B cell (primary cell): ENCODE measurements at regions not wholly inside any gene's neighbourhood (a gene's known extent, or its start where the extent isn't known, plus 50 kb on each side); places are given as distances from the start of the nearest gene placed in this dataset.
"Not testable (repeated sequence)": the region's sequence is repeated elsewhere in the genome, so short reads cannot be mapped to it uniquely, and the experiment has no call there.

ENCODE experiments used
- ATAC-seq: fragments of 200-7000 bp; cut with Tn5 transposase; one replicate; pipeline ENCODE4 v1.10.0; 2021; ENCODE audit warnings: low read depth, mild to moderate bottlenecking, moderate number of reproducible peaks, moderate library complexity
- CTCF ChIA-PET: fragments of 350-600 bp; sonication (Branson Sonifier 250); formaldehyde crosslinking; loops from one replicate; lab custom pipeline; 2021; ENCODE audit warnings: antibody characterized with exemption, inconsistent platforms; lab: Charles Lee
- POLR2A ChIA-PET: fragments of 350-600 bp; sonication (Branson Sonifier 250); formaldehyde crosslinking; loops from one replicate; lab custom pipeline; 2021; ENCODE audit warnings: antibody characterized with exemption; lab: Charles Lee
- DNase-seq: peaks from one replicate; pipeline ENCODE4 v3.0.0; 2013
- H2AFZ ChIP-seq: 2 replicates; pipeline ENCODE4 v1.6.1; 2012; ENCODE audit warnings: mild to moderate bottlenecking, low read depth, low read length; ENCODE audit not compliant: insufficient read depth, poor library complexity, severe bottlenecking
- H3K27ac ChIP-seq, 2 donors: 1 replicate in 1 of 2; 2 replicates in 1 of 2; pipeline ENCODE4 v1.5.1; 2012 to 2013; ENCODE audit warnings: low read length in 2 of 2, mild to moderate bottlenecking in 2 of 2, moderate library complexity in 1 of 2
- H3K27me3 ChIP-seq, 4 experiments: fragments of 200-600 bp in 1 of 4; sonication (generic) in 1 of 4; replicated peaks in 1 of 4; 1 replicate in 2 of 4; 2 replicates in 2 of 4; pipeline versions ENCODE4 v1.6.1 to v1.7.0; 2013 to 2016; ENCODE audit warnings: low read length in 3 of 4, mild to moderate bottlenecking in 2 of 4, mixed read lengths in 1 of 4, moderate library complexity in 1 of 4; ENCODE audit not compliant: insufficient read depth in 4 of 4, control insufficient read depth in 3 of 4; ENCODE audit errors: control extremely low read depth in 1 of 4
- H3K36me3 ChIP-seq, 2 experiments: replicated peaks in 1 of 2; 1 replicate in 1 of 2; 2 replicates in 1 of 2; pipeline versions ENCODE4 v1.6.1 to v1.7.1; 2013; ENCODE audit warnings: low read length in 1 of 2; ENCODE audit not compliant: insufficient read depth in 2 of 2, control insufficient read depth in 1 of 2; ENCODE audit errors: control extremely low read depth in 1 of 2, extremely low read depth in 1 of 2
- H3K4me1 ChIP-seq, 2 donors: fragments of 200-600 bp in 1 of 2; sonication (generic) in 1 of 2; 1 replicate in 1 of 2; 2 replicates in 1 of 2; pipeline versions ENCODE4 v1.5.1 to v1.6.1; 2013 to 2017; ENCODE audit warnings: low read length in 2 of 2; ENCODE audit not compliant: control insufficient read depth in 2 of 2, insufficient read depth in 2 of 2
- H3K4me2 ChIP-seq: replicated peaks from 2 replicates; pipeline ENCODE3; 2012; ENCODE audit warnings: mild to moderate bottlenecking, low read depth, low read length; ENCODE audit not compliant: poor library complexity, severe bottlenecking
- H3K4me3 ChIP-seq, 5 experiments: fragments of 200-600 bp in 1 of 5; sonication (generic) in 1 of 5; 1 replicate in 3 of 5; 2 replicates in 2 of 5; pipeline versions ENCODE4 v1.5.1 to v1.7.0; 2011 to 2016; ENCODE audit warnings: low read length in 4 of 5, mild to moderate bottlenecking in 4 of 5, low read depth in 2 of 5, control low read depth in 1 of 5, moderate library complexity in 1 of 5; ENCODE audit not compliant: insufficient read depth in 1 of 5; ENCODE audit errors: control extremely low read depth in 1 of 5, extremely low read depth in 1 of 5
- H3K79me2 ChIP-seq: fragments of 200-600 bp; sonication (generic); one replicate; pipeline ENCODE4 v1.6.0; 2016; ENCODE audit warnings: low read length; ENCODE audit not compliant: control insufficient read depth, insufficient read depth
- H3K9ac ChIP-seq: fragments of 200-600 bp; sonication (generic); 2 replicates; pipeline ENCODE4 v1.6.1; 2017; ENCODE audit warnings: mild to moderate bottlenecking, low read length, moderate library complexity
- H3K9me3 ChIP-seq, 3 donors: one replicate each; pipeline versions ENCODE4 v1.6.1 to v1.7.1; 2013; ENCODE audit warnings: low read length in 2 of 3; ENCODE audit not compliant: control insufficient read depth in 2 of 3, insufficient read depth in 1 of 3; ENCODE audit errors: control extremely low read depth in 1 of 3
- H4K20me1 ChIP-seq: 2 replicates; pipeline ENCODE4 v1.6.0; 2012; ENCODE audit warnings: mild to moderate bottlenecking, low read length; ENCODE audit not compliant: insufficient read depth, control insufficient read depth, poor library complexity, severe bottlenecking
- H3K27ac Mint-ChIP-seq: one replicate; pipeline ENCODE4 v1.8.0; 2021; ENCODE audit warnings: mixed read lengths
- H3K27me3 Mint-ChIP-seq: one replicate; pipeline ENCODE4 v1.8.0; 2021; ENCODE audit warnings: mixed read lengths
- H3K4me1 Mint-ChIP-seq: one replicate; pipeline ENCODE4 v1.8.0; 2021; ENCODE audit warnings: mixed read lengths
- H3K4me3 Mint-ChIP-seq: one replicate; pipeline ENCODE4 v1.8.0; 2021; ENCODE audit warnings: mixed read lengths
- H3K9me3 Mint-ChIP-seq: one replicate; pipeline ENCODE4 v1.8.0; 2022; ENCODE audit warnings: mixed read lengths; ENCODE audit not compliant: insufficient read depth
- CTCF ChIP-seq: fragments of 200-600 bp; IDR thresholded peaks from one replicate; pipeline ENCODE4 v1.8.0; 2022; ENCODE audit warnings: antibody characterized with exemption, mild to moderate bottlenecking
- EZH2 ChIP-seq: IDR thresholded peaks from 2 replicates; pipeline ENCODE4 v1.6.1; 2012; ENCODE audit warnings: borderline replicate concordance, low read depth, mild to moderate bottlenecking, moderate library complexity, low read length; ENCODE audit not compliant: insufficient read depth, poor library complexity, severe bottlenecking
- whole genome bisulfite sequencing: methylation state at CpG from one replicate; pipeline ENCODE4 v1.1.5; 2013; ENCODE audit warnings: missing lambda C conversion rate; ENCODE audit not compliant: insufficient coverage; 5-methylcytosine and 5-hydroxymethylcytosine counted together
- intact Hi-C: fragments of 100-400 bp; cut with micrococcal nuclease; formaldehyde crosslinking; loops from one replicate; pipeline ENCODE4 v1.10.0; 2022

- no peak for ATAC-seq
- no peak for TF ChIP-seq CTCF
- no peak for TF ChIP-seq EZH2
- intact Hi-C loops: no loop called here
- ChIA-PET CTCF (no interaction called here), POLR2A (no interaction called here)
- H3K4me3 ChIP-seq: no peak overlapping the region
- no peaks in the 10 kb centered on the region for H3K27me3 ChIP-seq
- no peaks in the 10 kb centered on the region for H3K9me3 Mint-ChIP-seq
- no peak for DNase-seq
- peaks cover 7% of the 10 kb centered on the region for H3K27me3 Mint-ChIP-seq
- H3K4me2 ChIP-seq: no peak overlapping the region
- no peak overlapping the region for H3K27ac ChIP-seq
- no peak overlapping the region for H3K4me3 Mint-ChIP-seq
- no peak overlapping the region for H2AFZ ChIP-seq
- H3K79me2 ChIP-seq: no peaks in the 10 kb centered on the region
- H4K20me1 ChIP-seq: no peaks in the 10 kb centered on the region
- no peak overlapping the region for H3K27ac Mint-ChIP-seq
- H3K9ac ChIP-seq: no peak overlapping the region
- no peaks in the 10 kb centered on the region for H3K9me3 ChIP-seq
- no peaks in the 10 kb centered on the region for H3K4me1 ChIP-seq
- H3K4me1 Mint-ChIP-seq: no peaks in the 10 kb centered on the region
- H3K36me3 ChIP-seq: no peaks in the 10 kb centered on the region
- whole genome bisulfite sequencing: no CpG with 5 or more reads among the region's 2 CpGs
Observed at GRCh38 chr9:2536511-2536910, 85.1 kb upstream of the VLDLR start.

GRCh38 chr9:2545881-2546490, 75.6 kb upstream of the VLDLR start:
- Histone ChIP-seq H3K4me3 (no peak overlapping the region), H3K36me3 (no peaks in the 10 kb centered on the region), H3K79me2 (no peaks in the 10 kb centered on the region), H3K4me1 (no peaks in the 10 kb centered on the region), H2AFZ (no peak overlapping the region), H3K9me3 (peaks cover 0 to 6% (median 0%) of the 10 kb centered on the region in 3 donors), H3K27ac (no peak overlapping the region), H3K27me3 (peaks cover 0 to 4% (median 0%) of the 10 kb centered on the region in 4 experiments), H4K20me1 (no peaks in the 10 kb centered on the region), H3K4me2 (no peak overlapping the region), H3K9ac (no peak overlapping the region)
- Mint-ChIP-seq H3K9me3 (no peaks in the 10 kb centered on the region), H3K4me3 (no peak overlapping the region), H3K27me3 (peaks cover 21% of the 10 kb centered on the region), H3K4me1 (no peaks in the 10 kb centered on the region), H3K27ac (no peak overlapping the region)
- ChIA-PET CTCF (no interaction called here), POLR2A (no interaction called here)
- no peak for TF ChIP-seq CTCF
- no peak for TF ChIP-seq EZH2
- DNase-seq (no peak), ATAC-seq (no peak)
- WGBS: 100% methylated on average over 2 of the region's 6 CpGs
- intact Hi-C loops: no loop called here

- H3K27ac ChIP-seq, H3K9me3 Mint-ChIP-seq, CTCF ChIA-PET, H3K4me1 ChIP-seq, H3K79me2 ChIP-seq, H3K4me2 ChIP-seq, ATAC-seq, H3K27me3 ChIP-seq, H3K27me3 Mint-ChIP-seq, H3K4me3 ChIP-seq, H2AFZ ChIP-seq, H3K9ac ChIP-seq, H3K36me3 ChIP-seq, H3K4me1 Mint-ChIP-seq, H3K27ac Mint-ChIP-seq, DNase-seq, H4K20me1 ChIP-seq, intact Hi-C loops, H3K9me3 ChIP-seq, H3K4me3 Mint-ChIP-seq, POLR2A ChIA-PET: not testable (repeated sequence)
- 100% methylated on average over 5 of the region's 7 CpGs for WGBS
Observed at GRCh38 chr9:2555899-2556600, 65.5 kb upstream of the VLDLR start.
